PC-3 (cell line): ENCODE measurements at regions not wholly inside any gene's neighbourhood (a gene's known extent, or its start where the extent isn't known, plus 50 kb on each side); places are given as distances from the start of the nearest gene placed in this dataset.

Experiments used
- EZH2 ChIP-seq: fragments of 300-600 bp; sonication (generic); IDR thresholded peaks from one replicate; pipeline ENCODE4 v1.6.1; 2017; ENCODE audit warnings: antibody characterized with exemption, mild to moderate bottlenecking, low read length; ENCODE audit not compliant: unreplicated experiment
- TF ChIP-seq, protein P1 (sequence below): fragments of 300-600 bp; sonication (generic); conservative IDR thresholded peaks from 2 replicates; pipeline ENCODE4 v1.5.1; 2017; ENCODE audit warnings: antibody characterized with exemption, low read depth, mild to moderate bottlenecking, low read length

DNA sequence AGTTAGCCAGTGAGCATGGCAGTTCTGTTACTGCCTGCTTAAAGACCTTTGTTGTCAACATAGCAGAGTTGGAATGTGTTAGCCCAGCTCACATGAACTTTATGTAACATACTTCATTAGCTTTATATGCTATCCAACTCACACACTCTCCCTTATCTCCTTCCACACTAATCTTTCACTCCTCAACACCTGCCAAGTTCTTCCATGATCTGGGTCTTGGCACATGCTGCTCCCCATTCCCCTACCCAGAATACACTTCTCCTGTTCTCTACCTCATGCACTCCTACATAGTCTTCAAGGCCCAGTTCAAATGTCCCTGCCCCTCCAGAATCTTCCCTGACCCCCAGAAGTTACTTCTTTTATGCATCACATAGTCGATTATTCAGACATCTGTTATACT is 179.3 kb downstream of the KATNAL1 start:
- TF ChIP-seq EZH2: no peak
- TF ChIP-seq, protein P1, sequence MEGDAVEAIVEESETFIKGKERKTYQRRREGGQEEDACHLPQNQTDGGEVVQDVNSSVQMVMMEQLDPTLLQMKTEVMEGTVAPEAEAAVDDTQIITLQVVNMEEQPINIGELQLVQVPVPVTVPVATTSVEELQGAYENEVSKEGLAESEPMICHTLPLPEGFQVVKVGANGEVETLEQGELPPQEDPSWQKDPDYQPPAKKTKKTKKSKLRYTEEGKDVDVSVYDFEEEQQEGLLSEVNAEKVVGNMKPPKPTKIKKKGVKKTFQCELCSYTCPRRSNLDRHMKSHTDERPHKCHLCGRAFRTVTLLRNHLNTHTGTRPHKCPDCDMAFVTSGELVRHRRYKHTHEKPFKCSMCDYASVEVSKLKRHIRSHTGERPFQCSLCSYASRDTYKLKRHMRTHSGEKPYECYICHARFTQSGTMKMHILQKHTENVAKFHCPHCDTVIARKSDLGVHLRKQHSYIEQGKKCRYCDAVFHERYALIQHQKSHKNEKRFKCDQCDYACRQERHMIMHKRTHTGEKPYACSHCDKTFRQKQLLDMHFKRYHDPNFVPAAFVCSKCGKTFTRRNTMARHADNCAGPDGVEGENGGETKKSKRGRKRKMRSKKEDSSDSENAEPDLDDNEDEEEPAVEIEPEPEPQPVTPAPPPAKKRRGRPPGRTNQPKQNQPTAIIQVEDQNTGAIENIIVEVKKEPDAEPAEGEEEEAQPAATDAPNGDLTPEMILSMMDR: no peak
